Fibroblast of the aortic adventitia (primary cell): ENCODE measurements at regions not wholly inside any gene's neighbourhood (a gene's known extent, or its start where the extent isn't known, plus 50 kb on each side); places are given as distances from the start of the nearest gene placed in this dataset.

Experiments
- DNase-seq: peaks from one replicate; pipeline ENCODE4 v3.0.0-alpha.2; 2010; ENCODE audit warnings: low read depth
- H3K4me3 ChIP-seq: 2 replicates; pipeline ENCODE4 v1.5.1; 2011; ENCODE audit warnings: low read depth, mild to moderate bottlenecking, control low read depth, low read length, moderate library complexity
- TF ChIP-seq, protein P1 (sequence below): IDR thresholded peaks from 2 replicates; pipeline ENCODE4 v1.5.1; 2011; ENCODE audit warnings: mild to moderate bottlenecking, low read length, control low read depth, inconsistent platforms; ENCODE audit not compliant: insufficient read depth

DNA sequence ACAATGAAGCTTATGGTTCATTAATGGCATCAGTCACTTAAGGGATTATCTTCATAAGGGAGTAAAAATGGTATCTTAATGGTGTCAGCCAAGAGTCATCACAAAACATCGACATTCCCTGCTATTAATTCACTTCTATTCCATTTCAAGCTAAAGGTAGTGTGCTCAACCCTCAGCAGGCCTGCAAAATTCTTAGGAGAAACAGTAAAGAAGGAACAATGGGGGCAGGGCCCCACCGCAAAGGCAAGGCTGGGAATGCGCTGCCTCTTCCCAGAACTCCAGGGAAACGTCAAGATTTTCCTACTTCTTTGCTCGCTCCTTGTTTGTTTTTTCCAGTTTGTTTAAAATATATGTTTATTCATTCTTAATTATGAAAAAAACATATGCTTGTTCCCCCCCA is 187.3 kb upstream of the TSC22D2 start:
- H3K4me3 ChIP-seq = no peak overlapping the region
- DNase-seq = no peak
- TF ChIP-seq, protein P1, sequence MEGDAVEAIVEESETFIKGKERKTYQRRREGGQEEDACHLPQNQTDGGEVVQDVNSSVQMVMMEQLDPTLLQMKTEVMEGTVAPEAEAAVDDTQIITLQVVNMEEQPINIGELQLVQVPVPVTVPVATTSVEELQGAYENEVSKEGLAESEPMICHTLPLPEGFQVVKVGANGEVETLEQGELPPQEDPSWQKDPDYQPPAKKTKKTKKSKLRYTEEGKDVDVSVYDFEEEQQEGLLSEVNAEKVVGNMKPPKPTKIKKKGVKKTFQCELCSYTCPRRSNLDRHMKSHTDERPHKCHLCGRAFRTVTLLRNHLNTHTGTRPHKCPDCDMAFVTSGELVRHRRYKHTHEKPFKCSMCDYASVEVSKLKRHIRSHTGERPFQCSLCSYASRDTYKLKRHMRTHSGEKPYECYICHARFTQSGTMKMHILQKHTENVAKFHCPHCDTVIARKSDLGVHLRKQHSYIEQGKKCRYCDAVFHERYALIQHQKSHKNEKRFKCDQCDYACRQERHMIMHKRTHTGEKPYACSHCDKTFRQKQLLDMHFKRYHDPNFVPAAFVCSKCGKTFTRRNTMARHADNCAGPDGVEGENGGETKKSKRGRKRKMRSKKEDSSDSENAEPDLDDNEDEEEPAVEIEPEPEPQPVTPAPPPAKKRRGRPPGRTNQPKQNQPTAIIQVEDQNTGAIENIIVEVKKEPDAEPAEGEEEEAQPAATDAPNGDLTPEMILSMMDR = no peak

- no peak for DNase-seq
- TF ChIP-seq, protein P1 = no peak
- H3K4me3 ChIP-seq = no peak overlapping the region
Observed at GRCh38 chr3:150220041-150220440, 188.1 kb upstream of the TSC22D2 start.

- H3K4me3 ChIP-seq = no peak overlapping the region
- no peak for DNase-seq
- TF ChIP-seq, protein P1 = no peak
Observed at GRCh38 chr3:150218841-150219240, 189.3 kb upstream of the TSC22D2 start.

DNA sequence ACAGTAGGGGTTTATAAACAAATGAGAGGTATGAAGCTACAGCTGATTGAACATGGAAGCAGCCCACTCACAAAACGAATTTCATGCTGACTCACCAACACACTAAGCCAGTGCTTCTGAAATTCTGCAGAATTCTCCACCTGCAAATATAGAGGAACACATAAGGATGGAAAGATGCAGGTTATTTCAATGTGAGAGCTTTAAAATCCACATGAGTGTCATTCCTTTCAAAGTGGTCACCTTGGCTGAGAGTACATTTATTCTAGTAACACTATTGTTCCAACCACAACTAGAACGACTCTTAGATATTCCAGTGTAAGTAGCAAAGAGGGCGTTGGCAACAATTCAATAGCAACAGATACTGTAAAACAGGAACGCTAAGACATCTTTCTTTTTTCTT is 189.9 kb upstream of the TSC22D2 start:
- DNase-seq = no peak
- TF ChIP-seq, protein P1 = no peak
- H3K4me3 ChIP-seq = no peak overlapping the region

DNA sequence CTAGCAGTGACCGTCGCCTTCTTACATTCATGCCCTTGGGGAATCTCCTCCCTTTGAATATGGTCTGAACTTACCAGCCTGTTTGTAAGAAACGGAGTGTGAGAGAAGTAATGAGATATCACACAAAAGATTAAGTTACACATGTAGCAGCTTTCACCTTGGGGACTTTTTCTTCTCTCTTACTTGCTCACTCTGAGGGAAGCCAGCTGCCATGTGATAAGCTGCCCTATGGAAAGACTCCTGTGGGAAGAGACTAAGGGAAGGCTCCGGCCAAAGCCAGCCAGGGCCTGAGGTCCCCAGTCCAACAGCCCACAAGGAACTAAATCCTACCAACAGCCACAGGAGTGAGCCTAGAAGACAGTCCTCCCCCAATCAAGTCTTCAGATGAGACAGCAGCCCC is 190.4 kb upstream of the TSC22D2 start:
- no peak for DNase-seq
- no peak overlapping the region for H3K4me3 ChIP-seq
- TF ChIP-seq, protein P1 = no peak

DNA sequence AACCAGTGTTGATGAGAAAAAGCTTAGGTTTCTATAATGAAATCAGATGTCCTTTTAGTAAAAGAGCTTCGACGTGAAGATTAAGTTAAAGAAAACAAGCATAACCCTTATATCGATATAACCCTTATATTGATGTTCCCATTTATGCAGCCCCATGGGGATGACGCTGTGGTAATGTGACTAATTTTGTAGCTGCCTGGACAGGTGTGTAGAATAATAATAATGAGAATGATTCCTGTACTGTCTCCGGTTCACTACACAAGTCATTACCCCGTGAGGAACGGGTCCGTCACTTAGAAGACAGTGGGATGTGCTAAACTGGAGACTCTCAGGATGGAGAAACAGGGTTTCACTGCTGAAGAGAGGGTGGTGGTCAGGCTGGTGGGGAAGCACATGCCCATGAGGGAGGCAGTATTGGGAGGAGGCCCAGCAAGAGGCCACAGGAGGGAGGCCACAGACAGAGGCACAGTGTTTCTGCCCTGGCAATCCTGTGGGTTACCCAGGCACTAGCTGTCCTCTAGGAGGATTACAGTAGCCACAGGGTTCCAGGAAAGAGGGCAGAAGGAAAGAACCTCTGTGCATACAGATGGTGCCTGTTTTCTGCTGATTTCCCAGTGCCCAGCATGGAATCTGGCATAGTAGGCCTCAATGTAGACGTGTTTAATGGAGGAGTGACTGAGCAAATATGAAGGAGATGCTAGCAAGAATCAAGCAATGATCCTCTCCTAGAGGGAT is 191.1 kb upstream of the TSC22D2 start:
- TF ChIP-seq, protein P1 = no peak
- no peak overlapping the region for H3K4me3 ChIP-seq
- DNase-seq = no peak
